Amniotic stem cell (primary cell): ENCODE measurements at regions not wholly inside any gene's neighbourhood (a gene's known extent, or its start where the extent isn't known, plus 50 kb on each side); places are given as distances from the start of the nearest gene placed in this dataset.

Experiments
- DNase-seq: peaks from one replicate; lab custom pipeline; 2025; lab: John Stamatoyannopoulos, UW

DNA sequence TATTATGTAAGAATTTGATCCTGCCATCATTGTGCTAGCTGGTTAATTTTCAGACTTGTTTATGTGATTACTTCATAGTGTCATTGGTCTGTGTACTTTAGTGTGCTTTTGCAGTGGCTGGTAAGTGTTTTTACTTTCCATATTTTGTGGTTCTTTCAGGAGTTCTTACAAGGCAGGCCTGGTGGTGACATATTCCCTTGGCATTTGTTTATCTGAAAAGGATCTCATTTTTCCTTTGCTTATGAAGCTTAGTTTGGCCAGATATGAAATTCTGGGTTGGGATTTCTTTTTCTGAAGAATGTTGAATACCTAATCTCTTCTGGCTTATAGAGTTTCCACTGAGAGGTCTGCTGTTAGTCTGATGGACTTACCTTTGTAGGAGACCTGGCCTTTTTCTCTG is 72.8 kb upstream of the MC4R start:
- DNase-seq: peak; percentile 33

- no peak for DNase-seq
These were observed 74.2 kb upstream of the MC4R start for GRCh38 chr18:60446821-60447220.

DNA sequence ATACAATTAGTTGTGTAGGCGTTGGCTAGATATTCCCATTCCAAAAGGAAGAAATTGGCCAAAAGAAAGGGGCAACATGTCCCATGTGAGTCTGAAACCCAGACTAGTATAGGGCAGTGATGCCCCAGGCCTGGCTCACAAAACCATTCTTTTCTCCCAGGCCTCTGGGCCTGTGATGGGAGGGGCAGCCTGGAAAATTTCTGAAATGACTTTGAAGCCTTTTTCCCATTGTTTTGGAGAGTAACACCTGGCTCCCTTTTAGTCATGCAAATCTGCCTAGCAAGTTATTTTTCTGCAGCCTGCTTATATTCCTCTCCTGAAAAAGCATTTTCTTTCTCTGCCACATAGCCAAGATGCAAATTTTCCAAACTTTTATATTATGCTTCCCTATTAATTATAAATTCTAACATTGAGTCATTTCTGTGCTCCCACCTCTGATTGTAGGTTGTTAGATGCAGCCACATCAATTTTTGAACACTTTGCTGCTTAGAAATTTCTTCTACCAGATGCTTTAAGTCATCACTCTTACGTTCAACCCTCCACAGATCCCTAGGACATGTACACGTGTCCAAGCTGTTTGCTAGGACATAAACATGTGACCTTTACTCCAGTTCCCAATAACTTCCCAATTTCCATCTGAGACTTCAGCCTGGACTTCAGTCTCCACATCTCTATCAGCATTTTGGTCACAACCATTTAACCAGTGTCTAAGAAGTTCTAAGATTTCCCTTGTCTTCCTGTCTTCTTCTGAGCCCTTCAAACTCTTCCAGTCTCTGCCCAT is 76.1 kb upstream of the MC4R start:
- DNase-seq: no peak

DNA sequence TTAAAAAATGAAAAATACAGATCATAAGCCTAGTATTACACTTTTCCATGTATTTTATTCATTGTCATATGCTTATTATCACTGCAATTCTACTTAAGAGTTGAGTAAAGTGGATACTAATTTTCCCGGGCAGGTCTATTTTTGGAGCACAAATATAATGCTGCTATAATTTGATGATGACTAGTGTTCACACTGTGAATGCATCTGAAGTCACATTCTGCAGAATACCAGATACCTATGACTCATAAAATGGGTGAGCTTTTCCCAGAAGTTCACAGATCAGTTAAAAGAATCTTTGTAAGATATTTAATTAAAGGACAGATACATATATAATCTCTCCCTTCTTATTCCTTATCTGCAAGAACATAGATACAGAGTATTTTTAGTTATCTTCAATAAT is 79.8 kb upstream of the MC4R start:
- peak; percentile 20 for DNase-seq

DNA sequence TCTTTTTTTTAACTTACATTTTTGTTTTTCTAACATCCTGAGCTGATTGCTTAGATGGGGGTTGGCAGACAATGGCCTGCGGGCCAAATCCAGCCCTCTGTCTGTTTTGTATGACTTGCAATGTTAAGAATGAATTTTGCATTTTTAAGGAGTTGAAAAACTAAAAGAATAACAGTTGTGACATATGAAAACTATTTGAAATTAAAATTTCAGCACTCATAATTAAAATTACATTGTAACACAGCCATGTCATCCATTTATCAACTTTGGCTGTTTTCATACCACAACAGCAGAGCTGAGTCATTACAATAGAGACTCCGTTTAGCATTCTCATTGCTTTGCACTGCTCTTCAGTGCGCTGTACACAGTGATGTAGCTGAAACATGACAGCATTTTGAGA is 94.1 kb upstream of the MC4R start:
- peak; percentile 78 for DNase-seq

DNA sequence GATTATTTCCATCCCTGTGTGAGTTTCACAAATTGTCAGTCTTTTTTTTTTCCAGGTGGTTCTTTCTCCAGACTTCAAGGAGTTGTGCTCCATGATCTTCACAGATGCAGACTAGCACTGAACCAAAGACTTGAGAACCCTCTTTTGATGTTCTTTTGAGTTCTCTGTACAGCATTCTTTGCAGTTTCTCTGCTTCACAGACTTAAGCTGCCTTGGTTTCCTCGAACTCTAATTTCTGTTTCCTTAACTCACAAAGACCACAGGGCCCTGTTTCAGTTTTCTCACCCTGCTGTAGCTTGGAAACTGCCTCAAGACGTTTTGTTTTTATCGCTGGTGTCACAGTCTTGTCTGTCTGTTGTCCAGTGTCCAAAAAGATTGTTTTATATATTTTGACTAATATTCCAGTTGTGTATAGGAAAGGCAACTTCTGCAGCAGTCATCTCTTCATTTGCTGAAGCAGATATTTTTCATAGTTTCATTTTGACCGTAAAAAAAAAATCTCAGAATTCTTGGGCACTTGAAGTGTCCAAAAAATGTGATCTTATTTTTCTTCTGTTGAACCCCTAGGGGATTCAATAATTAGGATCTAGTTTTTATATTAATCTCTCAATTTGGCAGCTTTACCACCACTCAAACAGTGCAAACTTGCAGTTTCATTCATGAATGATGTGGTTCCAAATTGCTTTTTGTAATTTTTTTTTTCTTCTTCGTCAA is 97.0 kb upstream of the MC4R start:
- no peak for DNase-seq

DNA sequence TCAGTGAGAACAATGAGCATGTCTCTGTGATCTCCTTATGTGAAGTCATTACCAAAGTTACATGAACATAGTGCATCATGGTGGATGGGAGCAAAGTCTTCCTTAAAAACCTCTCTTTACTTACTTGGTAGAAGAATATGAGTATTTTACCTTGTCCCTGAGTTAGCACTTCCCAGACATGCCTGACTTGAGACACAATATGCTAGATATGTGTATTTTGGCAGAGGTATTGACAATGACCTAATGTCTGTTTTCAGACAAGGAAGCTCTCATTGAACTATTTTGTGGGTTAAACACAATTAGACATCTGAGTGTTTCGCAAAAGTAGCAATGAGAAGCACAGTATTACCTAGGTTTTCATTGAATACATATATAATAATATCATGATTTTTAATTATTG is 99.1 kb upstream of the MC4R start:
- DNase-seq: no peak

GRCh38 chr18:60485201-60485600 is 112.6 kb upstream of the MC4R start:
- DNase-seq: no peak

GRCh38 chr18:60493066-60493465 is 120.5 kb upstream of the MC4R start:
- DNase-seq: no peak

DNA sequence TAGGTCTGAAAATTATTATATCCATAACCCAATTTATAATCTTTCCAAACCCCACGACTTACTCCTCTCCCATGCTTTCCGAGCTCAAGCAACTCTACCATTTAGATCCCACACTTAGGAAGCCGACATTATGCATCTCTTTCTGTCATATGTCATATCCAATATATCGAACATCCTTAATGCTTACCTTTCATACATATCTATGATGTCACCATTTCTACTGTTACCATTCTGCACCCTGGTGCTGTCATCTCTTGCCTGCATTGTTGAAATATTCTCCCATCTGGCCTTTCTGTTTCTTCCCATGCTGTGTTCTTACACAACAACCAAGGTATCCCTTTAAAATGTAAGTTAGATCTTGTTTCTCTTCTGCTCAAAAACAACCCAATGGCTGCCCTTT is 127.1 kb upstream of the MC4R start:
- DNase-seq: no peak

GRCh38 chr18:60500960-60501359 is 128.4 kb upstream of the MC4R start:
- DNase-seq: no peak

DNA sequence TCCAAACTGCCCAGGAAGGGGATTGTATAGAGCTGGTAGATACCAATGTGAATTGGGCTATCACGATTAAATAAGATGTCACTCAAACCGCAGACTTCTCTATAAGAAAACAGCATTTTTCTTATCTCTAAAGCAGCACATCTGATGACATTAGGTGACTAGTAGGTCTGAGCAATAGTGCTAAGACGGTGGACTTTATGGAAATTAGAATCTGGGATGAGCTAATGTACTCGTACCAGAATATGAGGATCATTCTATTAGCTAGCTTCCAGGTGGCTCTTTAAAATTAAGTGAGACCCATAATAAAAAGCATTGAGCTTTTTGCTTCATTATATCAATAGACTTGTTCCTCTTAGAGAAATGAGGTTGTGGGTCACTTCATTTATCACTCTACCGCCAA is 130.0 kb upstream of the MC4R start:
- no peak for DNase-seq

GRCh38 chr18:60503199-60503598 is 130.6 kb upstream of the MC4R start:
- DNase-seq: no peak

- no peak for DNase-seq
These were observed 133.6 kb upstream of the MC4R start for GRCh38 chr18:60506190-60506589.

DNA sequence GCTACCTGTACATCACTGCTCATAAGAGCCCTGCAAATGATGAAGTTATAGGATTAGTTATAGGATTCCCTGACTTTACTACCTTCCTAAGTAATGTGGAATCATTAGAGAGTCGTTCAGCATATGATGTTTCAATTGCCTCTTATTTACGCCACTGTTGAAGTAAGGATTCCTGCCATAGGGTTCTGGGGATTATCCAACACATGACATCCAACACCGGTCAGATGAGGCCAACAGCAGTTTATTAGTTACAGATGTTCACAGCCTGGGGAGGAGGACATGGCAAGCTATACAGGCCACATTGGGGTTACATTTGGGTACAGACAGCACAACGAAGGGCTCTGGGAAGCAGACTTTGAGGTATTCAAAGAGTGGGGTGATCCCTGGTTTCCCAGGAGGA is 134.1 kb upstream of the MC4R start:
- no peak for DNase-seq

- no peak for DNase-seq
These were observed 135.5 kb upstream of the MC4R start for GRCh38 chr18:60508108-60508507.

- DNase-seq: peak; percentile 1
These were observed 162.0 kb upstream of the MC4R start for GRCh38 chr18:60534538-60534937.

- DNase-seq: no peak
These were observed 164.5 kb upstream of the MC4R start for GRCh38 chr18:60537074-60537473.

DNA sequence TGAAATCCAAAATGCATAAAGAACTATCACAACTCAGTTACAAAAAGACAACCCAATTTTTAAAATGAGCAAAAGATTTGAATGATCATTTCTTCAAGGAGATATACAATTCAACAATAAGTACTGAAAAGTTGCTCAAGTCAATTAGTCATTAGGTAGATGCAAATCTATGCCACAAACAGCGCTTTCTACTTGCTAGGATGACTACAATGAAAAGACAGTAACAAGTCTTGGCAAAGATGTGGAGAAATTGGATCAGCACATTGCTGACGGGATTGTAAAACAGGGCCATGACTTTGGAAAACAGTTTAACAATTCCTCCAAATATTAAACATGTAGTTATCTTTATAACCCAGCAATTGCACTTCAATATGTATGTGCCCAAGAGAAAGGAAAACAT is 166.3 kb upstream of the MC4R start:
- no peak for DNase-seq

DNA sequence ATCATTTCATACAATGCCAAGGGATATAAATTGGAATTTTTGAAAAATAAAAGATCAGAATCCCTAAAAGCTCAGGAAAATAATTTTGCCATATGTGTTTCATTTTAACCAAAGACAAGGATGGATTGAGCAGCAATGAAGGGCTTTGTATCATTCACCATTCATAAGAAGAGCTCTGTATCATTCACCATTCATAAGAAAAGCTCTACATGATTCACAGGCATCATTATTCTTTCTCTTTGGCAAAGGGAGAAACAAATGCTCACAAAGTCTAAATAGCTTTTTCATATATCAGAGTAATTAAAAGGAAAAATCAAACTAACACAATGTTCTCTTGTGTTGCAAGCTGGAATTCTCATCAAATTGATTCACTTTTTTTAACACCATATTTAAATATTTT is 169.1 kb upstream of the MC4R start:
- no peak for DNase-seq

- no peak for DNase-seq
These were observed 171.1 kb upstream of the MC4R start for GRCh38 chr18:60543646-60544045.

- peak; percentile 86 for DNase-seq
These were observed 176.9 kb upstream of the MC4R start for GRCh38 chr18:60549338-60549960.

GRCh38 chr18:60552948-60553347 is 180.4 kb upstream of the MC4R start:
- DNase-seq: no peak
